Esophagus muscularis mucosa (tissue), 4 donors: ENCODE measurements at regions not wholly inside any gene's neighbourhood (a gene's known extent, or its start where the extent isn't known, plus 50 kb on each side); places are given as distances from the start of the nearest gene placed in this dataset.
"Not testable (repeated sequence)": the region's sequence is repeated elsewhere in the genome, so short reads cannot be mapped to it uniquely, and the experiment has no call there.

ENCODE experiments used
- DNase-seq: peaks from one replicate; pipeline ENCODE4 v3.0.0-alpha.2; 2017; ENCODE audit errors: extremely low spot score
- H3K27ac ChIP-seq, 4 donors: fragments of 200-600 bp; sonication (generic); replicated peaks in 1 of 4; 1 replicate in 3 of 4; 2 replicates in 1 of 4; pipeline ENCODE4 v1.5.1; 2016 to 2019; ENCODE audit warnings: mild to moderate bottlenecking in 1 of 4
- H3K27me3 ChIP-seq, 4 donors: fragments of 200-600 bp; sonication (generic); one replicate each; pipeline versions ENCODE4 v1.5.1 to v1.6.0; 2016 to 2019
- H3K36me3 ChIP-seq, 4 donors: fragments of 200-600 bp; sonication (generic); one replicate each; pipeline ENCODE4 v1.5.1; 2016 to 2019
- H3K4me1 ChIP-seq, 4 donors: fragments of 200-600 bp; sonication (generic); one replicate each; pipeline ENCODE4 v1.5.1; 2016 to 2019
- H3K4me3 ChIP-seq, 4 donors: fragments of 200-600 bp; sonication (generic); 1 replicate in 2 of 4; 2 replicates in 2 of 4; pipeline ENCODE4 v1.5.1; 2016 to 2019; ENCODE audit warnings: mild to moderate bottlenecking in 4 of 4, moderate library complexity in 1 of 4
- H3K9me3 ChIP-seq, 4 donors: fragments of 200-600 bp; sonication (generic); 1 replicate in 3 of 4; 2 replicates in 1 of 4; pipeline ENCODE4 v1.5.1; 2016 to 2019
- EP300 ChIP-seq: sonication (generic); formaldehyde crosslinking; IDR thresholded peaks from one replicate; pipeline ENCODE4 v1.6.1; 2017; ENCODE audit warnings: antibody characterized with exemption
- POLR2A ChIP-seq: fragments of 450-650 bp; IDR thresholded peaks from one replicate; pipeline ENCODE4 v1.6.1; 2017; ENCODE audit warnings: antibody characterized with exemption, moderate library complexity, mild to moderate bottlenecking, low read depth
- POLR2AphosphoS5 ChIP-seq, 2 donors: sonication (generic); formaldehyde crosslinking; IDR thresholded peaks; one replicate each; pipeline ENCODE4 v1.6.1; 2017; ENCODE audit warnings: antibody characterized with exemption in 2 of 2
- WGBS: methylation state at CpG from one replicate; pipeline ENCODE4 v1.1.5; 2018; 5-methylcytosine and 5-hydroxymethylcytosine counted together
- intact Hi-C: fragments of 100-400 bp; cut with DNase I; formaldehyde crosslinking; loops from one replicate; pipeline ENCODE4 v1.15.1; 2023
- TF ChIP-seq, protein P1 (sequence below), 3 experiments: fragments of 200-600 bp in 2 of 3; fragments of 450-650 bp in 1 of 3; sonication (generic) in 2 of 3; IDR thresholded peaks; one replicate each; pipeline ENCODE4 v1.5.1; 2017 to 2019; ENCODE audit warnings: antibody characterized with exemption in 3 of 3, mild to moderate bottlenecking in 2 of 3, moderate library complexity in 1 of 3

DNA sequence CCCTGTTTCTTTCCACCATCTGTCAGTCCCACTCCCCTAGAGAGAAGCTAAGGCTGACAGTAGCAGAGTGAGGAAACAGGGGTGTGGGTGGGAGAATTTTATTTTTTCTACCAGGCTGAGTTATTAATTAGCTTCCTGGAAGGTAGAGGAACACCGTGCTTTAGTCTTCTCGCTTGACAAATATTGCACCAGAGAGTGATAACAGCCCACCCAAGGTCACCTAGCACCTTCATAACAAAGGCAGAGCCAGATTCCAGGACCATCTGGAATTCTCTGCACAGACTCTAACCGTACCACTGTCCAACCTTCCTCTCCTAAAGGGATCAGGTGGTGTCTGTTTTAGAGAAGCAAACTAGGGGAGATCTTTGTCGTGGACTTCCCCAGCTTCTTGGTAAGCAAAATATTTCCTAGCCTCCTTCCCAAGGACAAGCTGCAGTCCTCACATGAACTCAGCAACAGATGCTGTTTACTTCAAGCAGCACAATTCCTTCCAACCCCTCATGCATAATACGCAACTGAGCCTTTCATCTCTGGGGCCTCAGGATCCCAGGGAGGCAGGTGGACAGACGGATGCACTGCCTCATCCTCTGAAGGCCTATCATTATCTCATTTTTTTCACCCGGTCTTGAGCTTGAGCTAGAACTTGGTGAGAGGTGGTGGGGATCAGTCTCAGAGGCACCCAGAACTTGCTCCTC, 308.7 kb upstream of the BRINP1 start:
- no peak overlapping the region for H3K4me3 ChIP-seq
- peak; percentile 60 for DNase-seq
- no peaks in the 10 kb centered on the region for H3K9me3 ChIP-seq
- H3K27me3 ChIP-seq, result no peaks in the 10 kb centered on the region
- H3K27ac ChIP-seq, result no peak overlapping the region
- intact Hi-C loops, result no loop called here
- H3K36me3 ChIP-seq, result no peaks in the 10 kb centered on the region
- WGBS, result 76% methylated on average over 7 of the region's 7 CpGs
- no peaks in the 10 kb centered on the region for H3K4me1 ChIP-seq
- TF ChIP-seq POLR2AphosphoS5 (IDR thresholded peaks at IDR 0.05) (no peak), POLR2A (no peak), EP300 (no peak)
- TF ChIP-seq, protein P1, sequence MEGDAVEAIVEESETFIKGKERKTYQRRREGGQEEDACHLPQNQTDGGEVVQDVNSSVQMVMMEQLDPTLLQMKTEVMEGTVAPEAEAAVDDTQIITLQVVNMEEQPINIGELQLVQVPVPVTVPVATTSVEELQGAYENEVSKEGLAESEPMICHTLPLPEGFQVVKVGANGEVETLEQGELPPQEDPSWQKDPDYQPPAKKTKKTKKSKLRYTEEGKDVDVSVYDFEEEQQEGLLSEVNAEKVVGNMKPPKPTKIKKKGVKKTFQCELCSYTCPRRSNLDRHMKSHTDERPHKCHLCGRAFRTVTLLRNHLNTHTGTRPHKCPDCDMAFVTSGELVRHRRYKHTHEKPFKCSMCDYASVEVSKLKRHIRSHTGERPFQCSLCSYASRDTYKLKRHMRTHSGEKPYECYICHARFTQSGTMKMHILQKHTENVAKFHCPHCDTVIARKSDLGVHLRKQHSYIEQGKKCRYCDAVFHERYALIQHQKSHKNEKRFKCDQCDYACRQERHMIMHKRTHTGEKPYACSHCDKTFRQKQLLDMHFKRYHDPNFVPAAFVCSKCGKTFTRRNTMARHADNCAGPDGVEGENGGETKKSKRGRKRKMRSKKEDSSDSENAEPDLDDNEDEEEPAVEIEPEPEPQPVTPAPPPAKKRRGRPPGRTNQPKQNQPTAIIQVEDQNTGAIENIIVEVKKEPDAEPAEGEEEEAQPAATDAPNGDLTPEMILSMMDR (IDR thresholded peaks at IDR 0.05), result no peak

DNA sequence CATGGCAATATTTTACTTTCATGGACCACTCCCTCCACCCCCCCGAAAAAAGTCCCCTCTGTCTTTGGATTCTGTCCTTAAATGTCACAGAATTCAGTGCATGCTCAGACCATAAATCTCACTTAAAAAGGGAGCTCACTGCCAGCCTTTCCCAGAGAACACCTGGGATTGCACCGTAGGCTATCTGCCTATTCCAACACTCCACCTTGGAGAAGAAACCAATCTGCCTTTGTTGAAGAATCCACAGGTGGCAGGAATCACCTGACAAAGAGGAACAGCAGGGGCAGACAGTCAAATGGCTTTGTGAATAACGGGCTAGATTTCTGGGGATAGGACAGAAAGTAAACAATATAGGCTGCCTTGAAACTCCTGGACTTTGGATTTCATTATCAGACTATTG, 306.7 kb upstream of the BRINP1 start:
- Histone ChIP-seq H3K9me3 (no peaks in the 10 kb centered on the region), H3K4me3 (no peak overlapping the region), H3K27me3 (no peaks in the 10 kb centered on the region), H3K36me3 (no peaks in the 10 kb centered on the region), H3K4me1 (no peaks in the 10 kb centered on the region), H3K27ac (no peak overlapping the region)
- 48% methylated on average over 3 of the region's 3 CpGs for WGBS
- TF ChIP-seq, protein P1 (IDR thresholded peaks at IDR 0.05), result no peak
- TF ChIP-seq POLR2A (no peak), POLR2AphosphoS5 (IDR thresholded peaks at IDR 0.05) (no peak), EP300 (no peak)
- intact Hi-C loops, result no loop called here
- peak; percentile 62 for DNase-seq

DNA sequence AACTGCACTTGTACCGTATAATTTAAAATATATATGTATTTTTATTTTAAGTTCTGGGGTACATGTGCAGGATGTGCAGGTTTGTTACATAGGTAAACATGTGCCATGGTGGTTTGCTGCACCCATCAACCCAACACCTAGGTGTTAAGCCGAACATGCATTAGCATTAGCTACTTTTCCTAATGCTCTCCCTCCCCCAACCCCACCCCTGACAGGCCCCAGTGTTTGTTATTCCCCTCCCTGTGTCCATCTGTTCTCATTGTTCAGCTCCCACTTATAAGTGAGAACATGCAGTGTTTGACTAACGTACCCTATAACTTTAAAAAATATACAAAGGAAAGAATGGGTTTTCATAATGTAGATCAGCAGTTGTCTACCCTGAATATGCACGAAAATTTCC, 303.5 kb upstream of the BRINP1 start:
- H3K36me3 ChIP-seq, H3K9me3 ChIP-seq, H3K4me3 ChIP-seq, H3K27me3 ChIP-seq, intact Hi-C loops, H3K27ac ChIP-seq, H3K4me1 ChIP-seq: not testable (repeated sequence)
- WGBS, result 59% methylated on average over 4 of the region's 4 CpGs
- peak; percentile 62 for DNase-seq

DNA sequence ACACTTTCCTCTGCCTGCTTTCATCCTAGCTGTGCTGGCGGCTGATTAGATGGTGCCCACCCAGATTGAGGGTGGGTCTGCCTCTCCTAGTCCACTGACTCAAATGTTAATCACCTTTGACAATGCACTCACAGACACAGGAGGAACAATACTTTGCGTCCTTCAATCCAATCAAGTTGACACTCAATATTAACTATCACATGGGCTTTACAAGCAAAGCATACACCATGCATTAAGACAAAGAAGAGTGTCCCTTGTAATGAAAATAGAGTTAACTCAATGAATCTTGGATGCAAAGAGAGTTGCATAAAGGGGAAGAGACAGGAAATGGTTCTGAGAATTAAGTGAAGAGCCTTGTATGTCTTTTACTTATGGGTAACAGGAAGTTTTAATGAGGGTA, 298.7 kb upstream of the BRINP1 start:
- no peak for DNase-seq
- Histone ChIP-seq H3K27me3 (no peaks in the 10 kb centered on the region), H3K36me3 (no peaks in the 10 kb centered on the region), H3K4me3 (no peak overlapping the region), H3K27ac (no peak overlapping the region), H3K9me3 (no peaks in the 10 kb centered on the region), H3K4me1 (no peaks in the 10 kb centered on the region)
- intact Hi-C loops, result no loop called here
- TF ChIP-seq, protein P1 (IDR thresholded peaks at IDR 0.05), result no peak
- TF ChIP-seq EP300 (no peak), POLR2A (no peak), POLR2AphosphoS5 (IDR thresholded peaks at IDR 0.05) (no peak)
- 90% methylated on average over 2 of the region's 2 CpGs for WGBS

DNA sequence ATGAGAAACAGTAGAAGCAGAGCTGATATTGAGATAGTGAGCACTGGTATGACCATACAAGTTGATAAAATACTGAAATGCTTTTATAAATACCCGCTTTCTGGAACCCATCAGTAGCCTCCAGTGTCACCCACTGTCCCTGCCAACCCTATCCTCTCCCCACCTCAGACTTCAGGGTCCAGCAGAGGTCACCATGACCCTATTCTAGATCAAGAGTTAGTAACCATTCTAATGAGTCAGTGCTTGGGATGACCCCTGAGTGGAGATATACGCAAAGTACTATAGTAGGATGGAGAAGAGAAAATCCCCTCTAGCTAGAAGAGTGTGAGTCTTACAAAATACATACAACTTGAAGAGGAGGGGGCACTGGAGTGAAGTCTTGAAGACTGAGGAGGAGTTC, 297.9 kb upstream of the BRINP1 start:
- no peaks in the 10 kb centered on the region for H3K27me3 ChIP-seq
- no peak for DNase-seq
- 79% methylated on average over 2 of the region's 2 CpGs for WGBS
- H3K27ac ChIP-seq, result no peak overlapping the region
- no peaks in the 10 kb centered on the region for H3K4me1 ChIP-seq
- TF ChIP-seq EP300 (no peak), POLR2AphosphoS5 (IDR thresholded peaks at IDR 0.05) (no peak)
- TF ChIP-seq, protein P1 (IDR thresholded peaks at IDR 0.05), result no peak
- H3K9me3 ChIP-seq, result no peaks in the 10 kb centered on the region
- intact Hi-C loops, result no loop called here
- no peaks in the 10 kb centered on the region for H3K36me3 ChIP-seq
- no peak overlapping the region for H3K4me3 ChIP-seq
